HG03103 (cell line): ENCODE measurements at regions not wholly inside any gene's neighbourhood (a gene's known extent, or its start where the extent isn't known, plus 50 kb on each side); places are given as distances from the start of the nearest gene placed in this dataset.
A peak's percentile ranks its signal among the peaks of the same experiment; 100 is the strongest.
"Not testable (repeated sequence)": the region's sequence is repeated elsewhere in the genome, so short reads cannot be mapped to it uniquely, and the experiment has no call there.

Experiments used
- ATAC-seq: cut with Tn5 transposase; IDR thresholded peaks from one replicate; pipeline ENCODE4 v1.9.1; 2021; ENCODE audit warnings: low read depth; ENCODE audit not compliant: unreplicated experiment

DNA sequence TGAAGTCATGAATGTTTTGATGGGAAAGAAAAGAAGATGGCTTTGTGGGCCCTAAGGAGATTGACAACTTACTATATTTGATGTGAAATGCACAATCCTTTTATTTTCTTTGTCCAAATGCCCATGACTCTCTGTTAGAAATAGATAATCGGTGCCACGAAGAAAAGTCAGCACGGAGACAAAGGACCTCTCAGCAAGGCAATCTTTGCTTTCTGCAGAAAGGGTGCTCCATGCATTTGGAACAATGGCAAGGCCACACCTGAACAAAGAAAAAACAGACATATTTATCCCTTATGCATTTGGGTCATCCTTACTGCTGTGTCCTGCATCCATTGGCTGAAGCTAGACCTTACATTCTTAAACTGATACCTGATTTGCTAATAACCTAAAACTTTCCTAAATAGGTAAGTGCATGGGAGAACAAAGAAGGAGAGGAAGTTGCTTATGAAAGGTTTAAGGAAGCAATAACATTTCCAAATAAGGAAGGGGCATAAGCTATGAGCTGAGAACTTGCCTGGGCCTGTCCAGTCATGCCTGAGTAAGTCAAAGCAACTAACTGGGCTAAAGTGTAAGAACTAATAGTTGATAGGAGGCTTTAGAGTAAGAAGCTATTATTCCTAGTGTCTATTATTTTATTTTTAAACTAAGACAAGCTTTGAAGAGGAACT, 158.0 kb upstream of the LMNTD1 start:
- not testable (repeated sequence) for ATAC-seq

DNA sequence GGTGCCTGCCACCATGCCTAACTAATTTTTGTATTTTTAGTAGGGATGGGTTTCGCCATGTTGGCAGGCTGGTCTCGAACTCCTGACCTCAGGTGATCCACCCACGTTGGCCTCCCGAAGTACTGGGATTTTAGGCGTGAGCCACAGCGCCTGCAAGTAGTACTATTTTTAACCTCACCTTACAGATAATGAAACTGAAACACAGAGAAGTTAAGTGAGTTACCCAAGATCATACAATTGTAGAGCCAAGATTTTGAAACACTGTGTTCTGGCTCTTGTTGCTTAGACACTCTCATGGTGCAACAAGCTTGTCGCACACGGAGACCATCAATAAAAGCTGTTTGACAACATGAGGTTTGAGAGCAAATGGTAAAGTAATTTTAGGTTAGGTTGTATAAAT, 159.1 kb upstream of the LMNTD1 start:
- ATAC-seq = peak; percentile 36

DNA sequence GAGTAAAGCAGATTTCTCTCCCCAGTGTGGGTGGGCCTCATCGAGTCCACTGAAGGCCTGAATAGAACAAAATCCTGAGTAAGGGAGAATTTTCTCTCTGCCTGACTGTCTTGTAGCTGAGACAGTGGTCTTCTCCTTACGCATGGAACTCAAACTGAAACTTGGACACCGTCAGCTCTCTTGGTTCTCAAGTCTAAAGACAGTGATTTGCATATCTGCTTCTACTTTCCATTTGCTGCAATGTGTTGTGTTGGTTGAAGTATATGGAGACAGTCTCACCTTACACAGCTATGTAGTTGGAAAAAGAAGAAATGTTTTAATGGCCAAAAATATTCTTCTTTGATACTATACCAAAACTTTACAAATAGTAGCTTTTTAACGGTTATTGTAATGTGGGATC, 160.2 kb upstream of the LMNTD1 start:
- peak; percentile 97 for ATAC-seq

DNA sequence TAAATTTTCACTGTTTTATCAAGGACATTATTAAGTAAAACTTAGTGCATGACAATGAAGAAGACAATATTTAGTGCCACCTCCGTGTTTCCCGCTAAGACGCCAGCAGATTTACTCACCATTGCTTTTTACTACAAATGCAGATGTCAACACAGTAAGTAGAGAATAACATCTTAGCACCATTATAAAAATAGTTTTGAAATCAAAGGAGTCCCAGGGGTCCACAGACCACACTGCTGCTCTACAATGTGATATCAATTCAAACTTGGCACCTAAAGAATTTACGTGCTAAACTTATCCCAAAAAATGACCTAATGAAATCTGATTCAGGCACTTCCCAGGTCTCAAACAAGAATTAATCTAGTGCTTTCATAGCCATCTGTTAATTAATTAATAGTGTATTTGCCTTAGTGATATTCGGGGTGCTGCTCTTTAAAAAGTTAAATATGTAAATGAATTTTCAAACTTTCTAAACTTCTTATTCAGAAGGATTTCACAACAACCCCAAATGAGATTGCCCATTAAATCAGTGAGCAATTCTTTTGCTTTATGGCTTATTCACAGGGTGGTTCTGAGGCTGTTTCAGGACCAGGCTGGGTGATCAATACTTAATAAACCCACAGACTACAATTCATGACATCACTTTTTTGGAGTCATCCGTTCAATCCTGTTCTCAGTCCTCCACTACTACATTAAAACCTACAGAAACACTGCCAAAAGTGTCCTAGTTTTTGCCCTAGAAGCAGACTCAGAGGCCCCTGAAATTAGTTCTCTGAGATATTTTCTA, 161.3 kb upstream of the LMNTD1 start:
- no peak for ATAC-seq

DNA sequence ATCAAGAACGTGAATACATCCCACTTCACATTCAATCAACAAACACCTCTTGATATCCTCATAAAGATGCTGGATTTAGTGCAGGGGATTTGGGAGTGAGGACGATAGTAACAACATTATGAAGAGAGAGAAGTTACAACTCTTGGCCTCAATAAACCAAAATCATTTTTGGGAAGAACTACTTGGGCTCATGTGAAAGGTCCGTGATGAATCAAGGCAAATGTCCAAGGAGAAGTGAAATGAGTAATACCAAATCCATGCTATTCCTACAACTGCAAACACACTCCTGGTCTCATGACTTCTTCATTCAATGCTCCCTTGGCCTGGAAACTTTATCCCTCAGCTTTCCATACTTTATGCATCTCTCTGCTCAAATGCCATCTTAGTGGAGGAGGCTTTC, 162.0 kb upstream of the LMNTD1 start:
- ATAC-seq = no peak

DNA sequence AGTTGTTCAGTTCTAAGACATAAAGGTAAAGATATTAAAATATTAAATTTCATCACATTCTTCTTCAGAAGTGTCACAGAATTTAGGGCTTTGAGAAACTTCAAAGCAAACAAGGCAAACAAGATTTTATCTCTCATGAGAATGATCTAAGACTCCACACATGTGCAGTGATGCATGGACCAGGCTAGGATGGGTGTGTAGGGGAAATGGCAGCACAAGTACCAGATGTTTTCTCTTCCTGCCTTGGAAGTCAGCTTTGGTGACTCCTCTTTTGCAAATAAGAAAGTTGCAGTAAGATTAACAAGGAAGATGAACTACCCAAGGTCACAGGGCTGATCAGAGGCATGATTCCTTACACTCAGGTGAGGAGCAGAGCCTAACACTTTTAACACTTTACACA, 163.8 kb upstream of the LMNTD1 start:
- no peak for ATAC-seq

DNA sequence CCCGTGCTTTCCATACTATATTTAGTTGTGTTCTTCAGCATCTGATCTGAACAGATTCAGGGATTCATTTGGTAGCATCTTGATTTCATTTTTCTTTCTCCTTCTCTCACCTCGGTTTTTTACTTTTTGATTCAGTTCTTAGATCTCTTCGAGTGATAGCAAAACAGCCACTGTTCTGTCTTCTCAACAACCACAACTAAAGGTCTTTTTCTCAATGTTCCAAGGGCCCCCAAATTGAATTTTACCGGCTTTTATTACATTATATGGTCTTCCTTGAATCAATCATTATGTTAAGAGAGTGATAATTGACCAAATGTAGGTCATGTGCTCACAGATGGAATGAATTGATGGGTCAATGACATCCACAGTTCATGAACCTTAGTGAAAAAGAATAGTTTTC, 164.5 kb upstream of the LMNTD1 start:
- ATAC-seq = no peak

DNA sequence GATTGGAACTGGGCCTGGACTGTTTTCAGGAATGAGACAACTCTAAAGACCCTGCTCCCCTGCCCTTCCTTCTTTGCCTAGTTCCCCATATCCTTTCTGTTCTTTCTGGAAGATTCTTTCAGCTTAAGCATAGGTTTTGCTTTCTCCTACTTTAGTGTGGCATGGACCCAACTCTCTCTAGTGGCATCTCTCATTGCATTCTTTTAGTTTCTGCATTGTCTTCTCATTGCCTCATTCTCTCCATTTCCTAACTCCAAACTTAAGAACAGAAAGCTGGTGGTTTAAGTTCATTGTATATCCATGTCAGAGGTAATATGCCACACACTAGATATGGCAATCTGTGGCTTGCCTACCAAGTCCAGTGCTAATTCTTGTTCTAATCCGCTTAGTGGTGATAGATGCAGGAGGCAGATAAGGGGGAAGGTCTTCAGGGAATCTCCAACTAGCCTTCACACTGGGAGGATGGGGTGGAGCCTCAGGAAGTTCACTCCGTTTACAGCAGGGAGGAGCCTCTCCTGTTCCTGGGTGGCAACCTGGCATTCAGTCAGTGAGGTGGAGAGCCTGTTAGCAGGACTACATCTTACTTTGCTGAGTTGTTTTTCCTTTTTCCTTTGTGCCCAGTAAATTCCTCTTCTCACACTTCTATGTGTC, 165.1 kb upstream of the LMNTD1 start:
- no peak for ATAC-seq

DNA sequence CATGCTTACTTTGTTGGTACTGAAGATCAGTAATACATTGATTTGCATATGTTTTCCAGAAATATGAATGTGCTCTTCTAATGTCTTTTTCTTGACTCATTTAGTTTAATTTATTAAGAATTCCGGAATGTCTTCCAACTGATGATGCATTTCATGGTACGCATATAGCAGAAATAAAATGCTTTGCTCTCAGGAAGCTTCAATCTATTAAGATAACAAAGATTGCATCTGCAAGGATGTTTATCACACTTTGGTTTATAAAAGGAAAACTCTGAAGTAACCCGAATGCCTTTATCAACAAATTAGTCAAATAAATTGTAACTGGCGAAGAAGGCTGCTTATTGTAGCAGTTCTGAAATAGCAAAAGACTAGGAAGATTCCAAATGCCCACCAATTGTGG, 166.4 kb upstream of the LMNTD1 start:
- no peak for ATAC-seq

DNA sequence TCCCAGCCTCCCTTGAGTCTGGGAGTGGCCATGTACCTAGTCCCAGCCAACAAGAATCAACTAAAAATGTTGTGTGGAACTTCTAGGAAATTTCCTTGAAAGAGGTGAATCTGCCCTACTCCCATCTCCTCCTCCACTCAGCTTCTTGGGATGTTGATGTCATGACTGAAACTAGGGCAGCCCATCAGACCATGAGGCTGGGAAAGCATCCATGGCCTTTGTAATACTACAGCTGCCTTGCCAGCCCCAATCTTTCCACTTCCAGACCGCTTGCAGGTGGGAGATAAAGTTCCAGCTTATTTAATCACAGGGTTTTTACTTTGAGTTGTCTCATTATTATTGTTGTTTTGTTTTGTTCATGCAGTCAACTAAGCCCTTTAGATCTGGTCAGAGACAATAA, 170.3 kb upstream of the LMNTD1 start:
- ATAC-seq = no peak

DNA sequence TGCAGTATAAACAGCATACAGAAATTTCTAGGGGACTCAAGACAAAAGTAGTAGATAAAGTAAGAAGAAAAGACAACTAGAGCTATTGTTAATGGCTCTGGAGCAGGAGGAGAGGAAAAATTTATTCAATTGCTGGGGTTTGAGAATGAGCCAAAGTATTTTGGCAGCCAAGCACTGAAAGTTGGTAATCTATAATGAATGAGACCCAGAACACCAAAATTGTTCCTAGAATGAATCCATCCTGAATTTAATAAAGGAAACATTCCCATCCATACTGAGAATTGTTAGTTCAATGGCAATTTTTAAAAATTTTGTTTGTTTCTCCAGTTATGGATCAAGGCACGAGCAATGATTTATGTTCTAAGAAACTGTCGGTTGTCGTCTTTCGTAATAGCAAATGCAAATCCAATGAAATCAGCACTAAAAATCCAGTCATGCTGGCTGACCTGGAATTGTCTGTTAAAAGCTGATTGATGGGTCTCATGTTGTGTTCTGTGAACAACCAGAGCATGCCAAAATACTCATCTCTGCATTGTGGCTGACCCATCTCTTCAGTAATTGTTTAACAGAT, 170.9 kb upstream of the LMNTD1 start:
- no peak for ATAC-seq

DNA sequence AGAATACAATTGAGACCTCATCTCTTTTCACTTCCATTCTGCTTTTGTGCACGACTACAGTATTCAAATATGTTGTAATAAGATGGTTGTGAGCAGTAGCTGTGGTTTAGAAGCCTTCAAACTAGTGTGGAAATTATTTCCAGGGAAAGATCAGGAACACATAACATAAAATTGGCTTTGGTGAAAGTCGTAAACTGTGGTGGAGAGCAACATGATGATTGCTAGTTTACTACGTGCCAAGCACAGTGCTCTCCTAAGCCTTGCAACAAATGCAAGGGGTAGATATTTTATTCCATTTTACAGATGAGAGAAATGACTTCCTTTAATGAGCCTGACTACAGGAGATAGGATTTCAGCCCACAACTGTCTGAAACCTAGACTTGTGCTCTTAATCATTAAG, 172.4 kb upstream of the LMNTD1 start:
- ATAC-seq = no peak

DNA sequence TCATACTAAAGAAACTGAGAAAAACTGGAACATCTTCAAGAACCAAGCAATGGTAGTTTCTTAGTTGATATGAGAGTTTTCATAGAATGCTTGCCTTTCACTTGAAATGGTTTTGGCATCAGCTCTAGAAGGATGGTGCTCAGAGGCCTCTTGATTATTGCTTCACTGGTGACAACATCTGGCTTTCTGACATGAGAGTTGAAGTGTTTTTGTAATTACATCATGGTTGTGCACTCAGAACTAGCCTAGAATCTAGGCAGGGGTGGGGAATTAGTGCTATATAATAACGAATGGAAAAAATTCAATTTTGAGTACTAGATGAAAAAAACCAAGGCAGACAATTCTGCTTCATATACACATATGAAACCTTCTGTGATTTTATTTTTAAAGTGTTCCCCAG, 172.8 kb upstream of the LMNTD1 start:
- ATAC-seq = no peak

DNA sequence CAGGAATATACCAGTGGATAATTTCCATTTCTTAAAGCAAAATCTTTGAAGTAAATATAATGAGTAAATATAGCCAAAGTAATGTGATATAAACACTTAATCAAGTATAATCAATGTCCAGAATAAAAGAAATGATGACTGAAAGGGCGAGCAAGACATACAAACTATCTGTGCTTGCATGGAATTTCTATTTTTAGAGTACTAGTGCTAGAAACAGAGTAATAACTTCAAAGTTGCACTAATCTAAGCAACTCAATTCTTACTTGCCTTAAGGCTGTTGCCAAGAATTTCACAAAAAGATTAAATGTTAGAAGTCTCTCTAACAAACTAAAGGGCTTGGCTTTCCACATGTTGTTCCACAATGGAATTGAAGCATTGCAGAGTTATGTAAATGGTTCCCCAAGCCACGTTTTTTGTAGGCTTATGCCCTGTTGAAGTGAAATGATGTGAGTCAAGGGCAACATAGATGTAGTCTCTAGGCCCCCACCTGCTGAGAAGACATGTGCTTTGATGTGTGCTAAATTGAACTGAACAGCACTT, 175.0 kb upstream of the LMNTD1 start:
- ATAC-seq = no peak

DNA sequence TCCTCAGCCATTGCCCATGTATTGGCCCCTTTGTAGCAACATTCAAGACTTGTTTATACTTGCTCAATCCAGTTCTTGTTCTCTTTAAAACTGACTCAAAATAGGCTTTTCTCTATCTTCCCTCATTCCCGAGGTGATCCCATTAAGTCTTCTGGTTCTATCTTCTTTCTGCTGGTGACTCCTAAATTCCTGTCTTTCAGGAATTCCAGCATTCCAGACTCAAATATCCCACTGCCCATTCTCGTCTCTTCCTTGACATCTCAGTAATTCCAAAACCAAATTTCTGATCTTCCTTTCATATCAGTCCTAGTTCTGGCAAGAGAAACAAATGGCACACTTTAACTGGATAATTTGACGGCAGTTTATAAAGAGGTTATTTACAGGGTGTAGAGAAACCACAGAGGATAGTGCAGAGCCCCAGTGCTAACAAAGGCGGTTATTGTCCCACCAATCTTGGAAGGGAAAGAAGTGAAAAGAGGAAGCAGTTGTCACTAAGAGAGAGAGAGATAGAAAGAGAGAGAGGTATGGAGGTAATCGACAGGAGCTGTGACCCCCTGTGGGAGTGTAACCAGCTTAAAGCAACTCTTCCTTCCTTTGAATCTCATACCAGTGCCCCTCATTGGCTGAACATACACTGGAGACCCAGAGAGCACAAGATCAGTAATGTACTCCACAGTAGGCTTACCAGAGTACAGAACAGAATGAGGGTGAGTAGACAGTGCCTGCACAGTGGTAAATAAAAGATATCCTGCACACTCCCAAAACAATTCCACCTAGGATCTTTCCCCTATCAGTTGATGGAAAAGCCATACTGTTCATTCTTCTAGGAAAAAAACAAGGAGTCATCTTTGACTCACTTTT, 177.6 kb upstream of the LMNTD1 start:
- no peak for ATAC-seq

DNA sequence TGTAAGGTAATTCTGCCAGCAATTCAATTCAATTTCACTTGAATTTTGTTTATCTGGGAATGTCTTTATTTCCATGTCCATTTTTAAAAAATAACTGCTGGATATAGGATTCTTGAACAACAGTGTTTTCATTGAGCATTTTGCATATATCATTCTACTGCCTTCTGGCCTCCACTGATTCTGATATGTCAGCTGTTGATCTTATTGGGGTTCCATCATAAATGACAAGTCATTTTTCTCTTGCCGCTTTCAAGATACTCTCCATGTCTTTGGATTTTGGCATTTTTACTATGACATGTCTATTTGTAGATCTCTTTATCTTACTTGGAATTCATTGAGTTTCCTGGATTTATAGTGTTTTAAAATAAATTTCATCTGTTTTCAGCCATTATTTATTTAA, 180.5 kb upstream of the LMNTD1 start:
- ATAC-seq = no peak

DNA sequence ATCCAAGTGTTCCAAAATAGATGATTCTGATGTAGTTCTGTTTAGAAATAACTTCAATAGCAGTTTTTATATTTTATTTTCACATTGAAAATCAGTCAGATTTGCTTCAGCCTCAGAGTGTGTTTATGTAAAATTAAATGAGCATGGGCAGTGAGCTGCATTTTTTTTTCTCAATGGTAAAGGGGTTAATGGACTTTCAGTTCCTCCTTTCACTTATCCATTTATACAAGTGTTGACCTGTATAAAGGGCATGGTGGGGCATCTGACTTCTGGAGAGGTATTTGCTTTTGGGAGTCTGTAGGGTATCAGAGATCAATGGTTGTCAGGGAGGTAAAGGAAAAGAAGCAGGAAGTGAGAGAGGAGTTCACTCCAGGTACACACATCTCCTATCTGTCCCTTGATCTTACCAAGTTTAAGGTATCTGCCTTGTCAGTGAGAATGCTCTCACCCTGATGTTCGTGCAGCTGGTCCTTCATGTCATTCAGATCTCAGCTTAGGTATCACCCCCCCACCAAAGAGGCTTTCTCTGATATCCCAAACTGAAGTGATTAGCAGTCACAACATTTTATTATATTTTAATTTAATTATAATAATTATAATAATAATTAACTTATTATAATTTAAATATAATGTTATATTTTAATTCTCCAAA, 181.6 kb upstream of the LMNTD1 start:
- no peak for ATAC-seq

DNA sequence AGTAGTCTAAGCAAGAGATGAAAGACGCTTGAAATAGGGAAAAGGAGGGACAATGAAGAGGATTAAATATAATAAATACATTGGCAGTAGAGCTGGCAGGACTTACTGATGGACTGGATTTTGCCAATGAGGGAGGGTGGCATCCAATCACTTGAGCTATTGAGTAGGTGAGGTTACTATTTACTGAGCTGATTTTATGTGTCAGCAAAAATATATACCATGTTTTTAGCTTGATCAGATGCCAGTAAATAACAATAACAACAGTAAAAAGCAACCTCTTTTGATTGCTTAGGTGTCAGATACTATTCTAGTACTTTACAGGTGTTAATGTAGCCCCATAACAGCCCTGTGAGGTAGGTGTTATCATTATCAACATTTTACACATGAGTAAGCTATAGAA, 187.5 kb upstream of the LMNTD1 start:
- ATAC-seq = no peak

DNA sequence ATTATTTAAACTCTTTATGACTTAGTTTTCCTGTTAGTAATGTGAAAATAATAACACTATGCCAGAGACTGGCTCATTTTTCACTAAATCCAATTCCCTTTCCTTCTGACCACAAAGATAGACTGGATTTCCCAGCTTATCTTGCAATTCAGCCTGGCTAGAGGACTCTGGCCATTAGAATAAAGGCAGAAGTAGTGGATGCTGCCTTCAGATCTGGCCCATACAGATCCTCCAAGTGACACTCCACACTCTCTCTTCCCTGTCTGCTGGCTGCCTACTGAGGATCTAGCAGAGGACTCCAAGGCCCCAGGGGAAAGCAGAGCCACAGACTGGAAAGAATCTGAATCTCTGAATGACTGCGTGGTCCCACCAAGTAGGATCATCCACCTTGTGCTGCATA, 188.8 kb upstream of the LMNTD1 start:
- ATAC-seq = no peak

DNA sequence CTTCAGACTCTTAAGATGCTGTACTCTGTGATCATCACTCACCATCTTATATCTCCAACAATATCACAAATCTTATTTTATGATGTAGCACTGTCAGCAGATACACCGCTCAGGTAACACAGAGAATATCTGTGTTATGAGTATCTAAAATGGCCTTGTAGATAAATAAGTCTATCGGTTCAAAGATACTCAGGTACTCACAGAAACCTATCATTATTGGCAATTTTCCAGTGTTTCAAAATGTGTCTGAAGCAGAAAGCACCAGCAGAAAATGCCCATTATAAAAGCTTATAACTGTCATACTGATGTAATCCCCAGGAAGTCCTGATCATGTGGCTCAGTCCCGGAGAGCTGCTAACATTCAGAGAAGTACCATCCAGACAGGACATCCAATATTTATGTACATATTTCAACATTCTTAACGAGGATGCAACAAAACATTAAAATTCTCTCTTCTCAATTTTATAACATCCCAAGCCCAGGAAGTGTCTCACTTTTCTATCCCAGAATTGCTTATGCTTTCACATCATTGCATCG, 190.7 kb upstream of the LMNTD1 start:
- ATAC-seq = no peak
